MCF 10A (cell line): ENCODE measurements at regions not wholly inside any gene's neighbourhood (a gene's known extent, or its start where the extent isn't known, plus 50 kb on each side); places are given as distances from the start of the nearest gene placed in this dataset.

Experiments
- BruUV-seq: library from RNA; stranded (reverse); fragments of 400-500 nt; replicated peaks from 2 replicates; lab custom pipeline; 2021; lab: Mats Ljungman, UMichigan
- CTCF ChIA-PET: fragments of 300-600 bp; sonication (Branson Sonifier 250); formaldehyde crosslinking; extraction: SDS; loops from one replicate; lab custom pipeline; 2021; ENCODE audit warnings: antibody characterized with exemption, inconsistent platforms; lab: Yijun Ruan, JAX
- POLR2A ChIA-PET: fragments of 300-600, 350-650 bp; sonication (Branson Sonifier 250); formaldehyde crosslinking; extraction: SDS; loops from one replicate; lab custom pipeline; 2020; ENCODE audit warnings: antibody characterized with exemption, inconsistent platforms; lab: Yijun Ruan, JAX
- DNase-seq: peaks from one replicate; pipeline ENCODE4 v3.0.0-alpha.2; 2018; ENCODE audit not compliant: unreplicated experiment
- H3K27ac Mint-ChIP-seq: one replicate; pipeline ENCODE4 v1.8.0; 2022; ENCODE audit warnings: mild to moderate bottlenecking, low read depth, mixed read lengths; ENCODE audit not compliant: unreplicated experiment
- H3K27me3 Mint-ChIP-seq: one replicate; pipeline ENCODE4 v1.8.0; 2022; ENCODE audit warnings: mixed read lengths; ENCODE audit not compliant: insufficient read depth, unreplicated experiment
- H3K36me3 Mint-ChIP-seq: one replicate; pipeline ENCODE4 v1.8.0; 2022; ENCODE audit warnings: mild to moderate bottlenecking, moderate library complexity, mixed read lengths; ENCODE audit not compliant: insufficient read depth, unreplicated experiment
- H3K4me1 Mint-ChIP-seq: one replicate; pipeline ENCODE4 v1.8.0; 2022; ENCODE audit warnings: mixed read lengths; ENCODE audit not compliant: insufficient read depth, unreplicated experiment
- H3K4me3 Mint-ChIP-seq: one replicate; pipeline ENCODE4 v1.8.0; 2022; ENCODE audit warnings: mild to moderate bottlenecking, moderate library complexity, mixed read lengths; ENCODE audit not compliant: unreplicated experiment
- H3K9me3 Mint-ChIP-seq: one replicate; pipeline ENCODE4 v1.8.0; 2022; ENCODE audit warnings: mixed read lengths; ENCODE audit not compliant: unreplicated experiment
- CTCF ChIP-seq: fragments of 200-600 bp; IDR thresholded peaks from one replicate; pipeline ENCODE4 v1.8.0; 2022; ENCODE audit warnings: antibody characterized with exemption, mild to moderate bottlenecking; ENCODE audit not compliant: unreplicated experiment
- intact Hi-C: fragments of 100-400 bp; cut with micrococcal nuclease; formaldehyde crosslinking; loops from 2 replicates; pipeline ENCODE4 v1.14.1; 2022

GRCh38 chr2:144165599-144166250 lies 354.2 kb downstream of the ZEB2 start:
- H3K27ac Mint-ChIP-seq: no peak overlapping the region
- BruUV-seq: no TSS peak
- POLR2A ChIA-PET: no interaction called here
- no peak for DNase-seq
- H3K4me1 Mint-ChIP-seq: no peaks in the 10 kb centered on the region
- intact Hi-C loops: no loop called here
- H3K9me3 Mint-ChIP-seq: no peaks in the 10 kb centered on the region
- TF ChIP-seq CTCF: no peak
- H3K4me3 Mint-ChIP-seq: no peak overlapping the region
- no peaks in the 10 kb centered on the region for H3K36me3 Mint-ChIP-seq
- no peaks in the 10 kb centered on the region for H3K27me3 Mint-ChIP-seq
- CTCF ChIA-PET: interaction anchor here (1.1 kb wide), 1 partner anchor 578 kb away, joined by 3 read pairs; no protein-coding TSS in a partner anchor

GRCh38 chr2:144163592-144163991 lies 356.3 kb downstream of the ZEB2 start:
- Mint-ChIP-seq H3K27me3 (no peaks in the 10 kb centered on the region), H3K4me3 (no peak overlapping the region), H3K4me1 (no peaks in the 10 kb centered on the region), H3K27ac (no peak overlapping the region), H3K9me3 (no peaks in the 10 kb centered on the region), H3K36me3 (no peaks in the 10 kb centered on the region)
- CTCF ChIA-PET: interaction anchor here (0.5 to 0.9 kb wide), 3 partner anchors 13 to 1678 kb away, joined by 3 read pairs; no protein-coding TSS in a partner anchor
- no peak for DNase-seq
- intact Hi-C loops: loop anchor here (5.0 kb wide), 1 partner anchor 354 kb away; no protein-coding TSS in a partner anchor
- POLR2A ChIA-PET: no interaction called here
- no peak for TF ChIP-seq CTCF
- no TSS peak for BruUV-seq

GRCh38 chr2:144162652-144163051 lies 357.3 kb downstream of the ZEB2 start:
- no TSS peak for BruUV-seq
- no peaks in the 10 kb centered on the region for H3K27me3 Mint-ChIP-seq
- POLR2A ChIA-PET: no interaction called here
- no peak overlapping the region for H3K27ac Mint-ChIP-seq
- H3K4me1 Mint-ChIP-seq: no peaks in the 10 kb centered on the region
- DNase-seq: peak; percentile 40
- intact Hi-C loops: loop anchor here (5.0 kb wide), 1 partner anchor 355 kb away; no protein-coding TSS in a partner anchor
- H3K9me3 Mint-ChIP-seq: no peaks in the 10 kb centered on the region
- no peaks in the 10 kb centered on the region for H3K36me3 Mint-ChIP-seq
- no peak overlapping the region for H3K4me3 Mint-ChIP-seq
- TF ChIP-seq CTCF: peak; percentile 28
- CTCF ChIA-PET: no interaction called here

GRCh38 chr2:144161061-144161460 lies 358.9 kb downstream of the ZEB2 start:
- ChIA-PET POLR2A (no interaction called here), CTCF (interaction anchor here (0.6 kb wide), 1 partner anchor 22 kb away, joined by 3 read pairs; no protein-coding TSS in a partner anchor)
- H3K4me3 Mint-ChIP-seq: no peak overlapping the region
- no peak overlapping the region for H3K27ac Mint-ChIP-seq
- H3K27me3 Mint-ChIP-seq: no peaks in the 10 kb centered on the region
- intact Hi-C loops: loop anchor here (5.0 kb wide), 1 partner anchor 356 kb away; no protein-coding TSS in a partner anchor
- H3K36me3 Mint-ChIP-seq: no peaks in the 10 kb centered on the region
- peaks cover 2% of the 10 kb centered on the region for H3K4me1 Mint-ChIP-seq
- no peaks in the 10 kb centered on the region for H3K9me3 Mint-ChIP-seq
- DNase-seq: no peak
- no TSS peak for BruUV-seq
- no peak for TF ChIP-seq CTCF
